GM19099 (cell line): ENCODE measurements at regions not wholly inside any gene's neighbourhood (a gene's known extent, or its start where the extent isn't known, plus 50 kb on each side); places are given as distances from the start of the nearest gene placed in this dataset.

Experiments used
- POLR2A ChIP-seq: IDR thresholded peaks from 3 replicates; pipeline ENCODE4 v1.6.1; 2011; ENCODE audit warnings: low read depth; ENCODE audit not compliant: insufficient read length; ENCODE audit errors: extremely low read depth

- TF ChIP-seq POLR2A, result no peak
Measured at GRCh38 chr10:109790647-109791046, 132.7 kb downstream of the XPNPEP1 start.

- no peak for TF ChIP-seq POLR2A
Measured at GRCh38 chr10:109784236-109784635, 139.1 kb downstream of the XPNPEP1 start.

- TF ChIP-seq POLR2A, result no peak
Measured at GRCh38 chr10:109783286-109783685, 140.0 kb downstream of the XPNPEP1 start.

DNA sequence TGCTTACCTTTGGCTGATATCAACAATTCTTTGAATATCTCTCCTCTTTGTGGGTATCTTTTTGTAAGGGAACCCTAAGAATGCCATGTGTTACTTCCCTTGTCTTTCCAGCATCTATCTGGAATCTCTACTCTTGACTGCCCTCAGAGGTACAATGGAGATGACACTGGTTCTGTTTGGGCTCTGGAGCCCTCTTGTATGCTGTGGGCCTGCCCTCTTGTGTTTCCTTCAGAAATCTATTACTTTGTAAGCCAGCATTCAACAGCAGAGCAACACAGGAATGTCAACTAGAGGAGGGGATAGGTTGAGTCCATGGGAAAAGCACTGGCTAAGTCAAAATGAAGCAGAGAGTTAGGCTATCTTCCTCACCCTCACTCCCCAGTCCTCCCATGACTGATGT is 142.3 kb downstream of the XPNPEP1 start:
- TF ChIP-seq POLR2A, result no peak

GRCh38 chr10:109778993-109779392 is 144.3 kb downstream of the XPNPEP1 start:
- TF ChIP-seq POLR2A, result no peak

DNA sequence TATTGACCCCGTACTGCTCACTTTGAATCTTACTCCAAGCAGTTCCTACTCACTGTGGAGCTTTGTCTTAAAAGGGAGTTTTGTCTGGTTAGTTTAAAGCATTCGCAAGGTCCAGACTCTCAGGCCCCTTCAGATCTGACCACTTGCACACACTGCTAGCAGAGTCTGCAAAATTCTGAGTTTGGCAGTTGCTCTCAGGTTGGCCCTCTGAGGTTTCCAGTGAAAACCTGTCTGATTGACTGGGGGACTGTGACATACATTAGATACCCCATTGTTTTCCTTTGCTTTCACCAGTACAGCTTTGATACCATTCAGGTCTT is 149.2 kb downstream of the XPNPEP1 start:
- no peak for TF ChIP-seq POLR2A

- no peak for TF ChIP-seq POLR2A
Measured at GRCh38 chr10:109773288-109774120, 149.8 kb downstream of the XPNPEP1 start.

DNA sequence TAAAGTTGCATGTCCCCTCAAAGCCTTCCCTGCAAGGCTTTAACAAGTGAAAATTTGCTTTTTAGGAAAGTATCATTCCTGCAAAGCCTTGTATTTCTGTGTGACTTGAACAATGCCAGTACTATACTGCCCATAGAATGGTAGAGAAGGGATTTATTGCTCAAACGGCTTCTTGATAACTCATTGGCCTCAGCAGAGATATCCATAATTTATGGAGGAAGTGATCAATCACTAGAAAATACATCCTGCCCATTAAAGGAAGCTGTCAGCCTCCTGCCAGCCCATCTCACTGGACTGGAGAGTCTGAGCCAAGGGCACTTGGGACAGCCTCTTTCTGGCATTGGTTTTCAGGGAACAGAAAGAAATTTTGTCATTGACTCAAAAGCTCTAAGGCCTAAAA is 152.6 kb downstream of the XPNPEP1 start:
- no peak for TF ChIP-seq POLR2A

DNA sequence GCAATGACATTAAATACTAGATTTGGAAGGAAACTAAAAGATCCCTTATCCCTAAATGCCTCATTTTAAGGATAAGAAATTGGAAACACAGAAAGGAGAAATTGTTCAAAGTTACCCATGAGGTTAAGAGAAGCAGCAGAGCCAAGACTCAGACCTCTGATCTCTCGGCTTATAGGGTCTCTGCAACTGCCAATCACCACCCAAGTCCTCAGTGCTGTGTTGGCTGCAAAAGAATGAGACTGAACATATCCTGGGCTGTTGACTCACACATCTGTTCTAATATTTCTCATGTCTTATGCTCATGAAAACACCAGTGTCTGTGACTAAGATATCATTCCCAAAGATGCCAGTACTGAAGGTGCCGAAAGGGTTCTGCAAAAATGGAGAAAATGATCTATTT is 153.3 kb downstream of the XPNPEP1 start:
- TF ChIP-seq POLR2A, result no peak

- TF ChIP-seq POLR2A, result no peak
Measured at GRCh38 chr10:109765838-109766237, 157.5 kb downstream of the XPNPEP1 start.

- no peak for TF ChIP-seq POLR2A
Measured at GRCh38 chr10:109762555-109762954, 160.8 kb downstream of the XPNPEP1 start.

DNA sequence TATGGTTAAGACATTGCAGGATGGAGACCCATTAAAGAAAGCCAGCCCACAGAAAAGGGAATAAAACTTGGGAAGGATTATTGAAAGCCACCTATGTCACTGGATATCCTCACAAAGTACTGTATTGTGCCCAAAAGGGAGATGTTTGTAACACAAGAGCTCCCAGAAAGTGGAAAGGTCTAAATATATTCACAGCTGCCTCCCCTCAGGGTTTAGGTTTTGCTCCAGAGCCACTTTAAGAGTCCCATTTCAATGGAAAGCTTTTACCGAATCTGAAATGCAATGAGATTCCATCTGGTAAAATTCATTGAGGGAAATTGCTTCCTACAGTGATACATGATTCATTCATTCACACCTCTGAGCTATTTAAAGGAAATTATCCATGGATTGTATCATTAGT is 176.4 kb downstream of the XPNPEP1 start:
- no peak for TF ChIP-seq POLR2A

DNA sequence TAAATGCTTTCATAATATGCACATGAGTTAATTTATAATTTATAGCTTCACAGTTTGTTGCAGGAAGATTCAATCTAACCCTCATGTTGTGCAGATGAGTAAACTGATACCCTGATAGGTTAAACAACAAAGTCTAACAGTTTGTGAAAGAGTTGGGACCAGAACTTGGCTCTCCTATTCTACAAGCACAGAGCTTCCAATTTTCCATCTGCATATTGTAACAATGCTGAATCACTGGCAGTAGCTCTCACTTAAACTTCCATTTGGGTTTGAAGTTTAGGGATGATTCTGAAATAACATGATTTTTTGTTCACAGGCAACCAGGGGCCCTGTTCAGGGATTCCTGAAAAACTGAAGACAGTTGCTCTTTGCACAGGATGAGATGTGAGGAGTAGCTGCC is 179.3 kb downstream of the XPNPEP1 start:
- no peak for TF ChIP-seq POLR2A

DNA sequence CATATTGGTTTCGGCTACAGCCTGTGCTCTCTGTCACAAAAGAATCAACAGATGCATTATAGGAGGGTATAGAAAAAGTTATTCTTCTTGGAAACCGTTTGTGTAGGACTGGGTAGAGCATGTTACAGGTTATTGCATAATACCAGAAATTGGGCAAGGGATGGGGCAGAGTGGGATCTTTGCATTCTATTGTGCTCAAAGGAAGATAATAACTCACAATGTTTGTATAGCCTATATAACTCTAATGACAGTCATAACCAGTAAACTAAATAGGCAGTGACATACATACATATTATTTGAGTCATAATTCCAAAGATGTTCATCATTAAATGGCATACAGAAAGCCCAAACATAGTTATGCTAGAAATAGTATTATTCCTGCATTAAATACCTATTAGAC is 179.7 kb downstream of the XPNPEP1 start:
- no peak for TF ChIP-seq POLR2A

GRCh38 chr10:109743146-109743545 is 180.2 kb downstream of the XPNPEP1 start:
- TF ChIP-seq POLR2A, result no peak

DNA sequence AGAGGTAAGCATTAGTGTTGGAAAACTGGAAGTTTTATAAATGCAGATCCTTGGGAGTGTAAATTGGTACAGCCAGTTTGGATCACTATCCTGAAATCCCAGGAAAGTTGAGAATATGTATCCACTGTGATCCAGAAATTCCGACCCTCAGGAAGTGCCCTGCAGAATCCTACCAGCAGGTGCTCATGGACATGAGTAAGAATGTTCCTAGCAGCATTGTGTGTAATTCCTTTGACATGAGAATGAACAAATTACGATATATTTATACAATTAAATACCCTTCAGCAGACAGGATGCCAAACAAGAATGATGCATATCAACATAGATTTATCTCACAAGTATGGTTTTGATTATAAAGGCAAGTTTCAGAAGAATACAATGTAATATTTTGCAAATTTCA is 181.6 kb downstream of the XPNPEP1 start:
- TF ChIP-seq POLR2A, result no peak

- no peak for TF ChIP-seq POLR2A
Measured at GRCh38 chr10:109740436-109740835, 182.9 kb downstream of the XPNPEP1 start.
